ENCODE measurements at regions not wholly inside any gene's neighbourhood (a gene's known extent, or its start where the extent isn't known, plus 50 kb on each side); places are given as distances from the start of the nearest gene placed in this dataset.
"Not testable (repeated sequence)": the region's sequence is repeated elsewhere in the genome, so short reads cannot be mapped to it uniquely, and the experiment has no call there.

GRCh38 chr1:104195395-104195794 is 445.7 kb downstream of the AMY1C start:
- DNase-seq (ENCODE audit: extremely low read depth, low read depth): no peak
- TF ChIP-seq CTCF (IDR thresholded peaks at IDR 0.05; ENCODE audit: low read depth, low read length): no peak

DNA sequence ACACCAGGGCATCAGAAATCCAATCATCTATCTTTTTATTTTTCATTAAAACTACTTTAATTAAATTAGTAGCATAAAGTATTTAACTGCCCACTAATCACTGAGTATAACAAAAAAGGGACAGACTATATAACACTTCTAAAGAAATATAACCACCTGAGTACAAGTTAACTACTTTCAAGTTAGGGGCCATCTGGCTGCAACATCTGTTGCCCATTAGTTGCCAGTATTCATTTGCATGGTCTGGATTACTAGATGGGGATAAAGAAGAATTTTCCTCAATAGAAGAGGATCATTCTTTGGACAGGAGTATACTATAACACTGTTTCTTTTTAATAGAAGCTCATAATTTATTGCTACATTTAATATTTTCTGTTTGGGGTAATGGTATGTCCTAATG is 446.4 kb downstream of the AMY1C start:
- TF ChIP-seq CTCF (IDR thresholded peaks at IDR 0.05; ENCODE audit: low read depth, low read length): no peak

DNA sequence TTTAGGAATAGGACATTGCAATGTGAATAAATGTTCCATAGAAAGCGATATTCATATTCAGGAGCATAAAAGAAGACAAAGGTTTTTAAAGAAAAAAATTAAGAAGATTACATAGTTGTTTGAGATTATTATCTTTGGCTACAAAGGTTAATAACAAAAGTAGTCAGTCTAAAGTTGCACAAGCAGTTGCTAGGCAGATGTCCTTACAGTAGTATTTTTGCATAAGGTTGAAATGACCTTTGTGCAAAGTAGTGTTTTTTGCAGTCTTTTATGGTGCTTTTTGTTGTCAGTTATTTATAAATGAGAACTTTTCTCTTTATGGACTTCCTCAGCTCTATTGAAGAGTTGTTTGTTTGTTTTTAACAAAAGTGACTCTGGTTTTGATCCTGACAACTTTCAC is 447.8 kb downstream of the AMY1C start:
- no peak for TF ChIP-seq CTCF (IDR thresholded peaks at IDR 0.05; ENCODE audit: low read depth, low read length)
- DNase-seq (ENCODE audit: extremely low read depth, low read depth): no peak

More for the DNA sequence above, 446.4 kb downstream of the AMY1C start:
- DNase-seq (ENCODE audit: extremely low read depth, low read depth): no peak

DNA sequence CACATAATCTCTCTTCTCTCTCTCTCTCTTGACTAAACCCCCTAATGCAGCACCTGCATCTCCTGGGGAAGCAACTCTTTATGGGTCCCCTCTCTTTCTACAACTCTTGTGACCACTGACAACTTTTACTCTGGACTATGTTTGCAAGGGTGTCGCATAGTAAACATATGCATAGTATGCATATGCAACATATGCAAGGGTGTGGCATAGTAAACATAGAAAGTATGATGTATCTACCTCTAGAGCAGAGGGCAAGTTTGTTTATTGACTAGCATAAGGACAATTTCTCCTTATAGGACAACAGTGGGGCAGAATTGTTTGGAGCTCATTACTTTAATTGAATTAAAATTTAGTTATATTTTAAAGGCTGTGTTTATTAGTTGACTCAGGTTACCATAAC is 462.5 kb downstream of the AMY1C start:
- no peak for DNase-seq (ENCODE audit: extremely low read depth, low read depth)
- no peak for TF ChIP-seq CTCF (IDR thresholded peaks at IDR 0.05; ENCODE audit: low read depth, low read length)

GRCh38 chr1:104217395-104217986 is 467.8 kb downstream of the AMY1C start:
- DNase-seq (ENCODE audit: extremely low read depth, low read depth): not testable (repeated sequence)

- no peak for TF ChIP-seq CTCF (IDR thresholded peaks at IDR 0.05; ENCODE audit: low read depth, low read length)
- DNase-seq (ENCODE audit: extremely low read depth, low read depth): no peak
Measured at GRCh38 chr1:104229860-104230259, 480.2 kb downstream of the AMY1C start.

- no peak for TF ChIP-seq CTCF (IDR thresholded peaks at IDR 0.05; ENCODE audit: low read depth, low read length)
- no peak for DNase-seq (ENCODE audit: extremely low read depth, low read depth)
Measured at GRCh38 chr1:104231676-104232075, 482.0 kb downstream of the AMY1C start.

GRCh38 chr1:104235141-104235540 is 485.4 kb downstream of the AMY1C start:
- DNase-seq (ENCODE audit: extremely low read depth, low read depth): no peak
- TF ChIP-seq CTCF (IDR thresholded peaks at IDR 0.05; ENCODE audit: low read depth, low read length): no peak
